WTC11 (cell line): ENCODE measurements at regions not wholly inside any gene's neighbourhood (a gene's known extent, or its start where the extent isn't known, plus 50 kb on each side); places are given as distances from the start of the nearest gene placed in this dataset.

Experiments used
- ATAC-seq: fragments of 200-7000 bp; cut with Tn5 transposase; 2 replicates; pipeline ENCODE4 v1.10.0; 2021; ENCODE audit warnings: mild to moderate bottlenecking, moderate library complexity
- CTCF ChIA-PET: fragments of 300-600 bp; sonication (Branson Sonifier 250); formaldehyde crosslinking; loops from one replicate; lab custom pipeline; 2021; ENCODE audit warnings: antibody characterized with exemption; lab: Charles Lee
- POLR2A ChIA-PET: fragments of 350-600 bp; sonication (Branson Sonifier 250); formaldehyde crosslinking; loops from one replicate; lab custom pipeline; 2021; ENCODE audit warnings: antibody characterized with exemption; lab: Charles Lee
- DNase-seq: peaks from one replicate; pipeline ENCODE4 v3.0.0; 2021; ENCODE audit warnings: low spot score
- H3K27ac Mint-ChIP-seq: 2 replicates; pipeline ENCODE4 v1.8.0; 2021; ENCODE audit warnings: mixed read lengths
- H3K27me3 Mint-ChIP-seq: 2 replicates; pipeline ENCODE4 v1.8.0; 2021; ENCODE audit warnings: low read depth, mild to moderate bottlenecking, moderate library complexity, mixed read lengths
- H3K36me3 Mint-ChIP-seq: 2 replicates; pipeline ENCODE4 v1.8.0; 2021; ENCODE audit warnings: mixed read lengths
- H3K4me1 Mint-ChIP-seq: 2 replicates; pipeline ENCODE4 v1.8.0; 2022; ENCODE audit warnings: mixed read lengths
- H3K4me3 Mint-ChIP-seq: 2 replicates; pipeline ENCODE4 v1.8.0; 2021; ENCODE audit warnings: mild to moderate bottlenecking, moderate library complexity, mixed read lengths
- H3K9me3 Mint-ChIP-seq: 2 replicates; pipeline ENCODE4 v1.8.0; 2021; ENCODE audit warnings: mixed read lengths
- CBFB ChIP-seq: sonication (generic); formaldehyde crosslinking; IDR thresholded peaks from 2 replicates; pipeline ENCODE4 v1.8.1; 2022; ENCODE audit warnings: mild to moderate bottlenecking, low read depth, missing genetic modification reagents
- CDX4 ChIP-seq: fragments of 250-450 bp; sonication (Bioruptor Pico); IDR thresholded peaks from 2 replicates; pipeline ENCODE4 v1.9.0; 2021; ENCODE audit warnings: moderate library complexity, mild to moderate bottlenecking, inconsistent platforms, borderline replicate concordance
- CREB1 ChIP-seq: sonication (generic); formaldehyde crosslinking; IDR thresholded peaks from 2 replicates; pipeline ENCODE4 v1.8.0; 2023; ENCODE audit warnings: mild to moderate bottlenecking, missing genetic modification reagents
- FOXJ3 ChIP-seq: sonication (generic); formaldehyde crosslinking; IDR thresholded peaks from 2 replicates; pipeline ENCODE4 v1.9.0; 2021; ENCODE audit warnings: missing genetic modification reagents, mild to moderate bottlenecking, borderline replicate concordance
- FOXK1 ChIP-seq: sonication (generic); formaldehyde crosslinking; IDR thresholded peaks from 2 replicates; pipeline ENCODE4 v1.8.0; 2022; ENCODE audit warnings: mild to moderate bottlenecking, moderate library complexity, missing genetic modification reagents
- GRHL2 ChIP-seq: fragments of 250-450 bp; sonication (Bioruptor Pico); IDR thresholded peaks from 2 replicates; pipeline ENCODE4 v1.8.0; 2022; ENCODE audit warnings: mild to moderate bottlenecking, moderate library complexity; ENCODE audit not compliant: insufficient replicate concordance, severe bottlenecking
- JUN ChIP-seq: sonication (generic); formaldehyde crosslinking; IDR thresholded peaks from 2 replicates; pipeline ENCODE4 v1.8.0; 2023; ENCODE audit warnings: mild to moderate bottlenecking, missing genetic modification reagents
- USF1 ChIP-seq: sonication (generic); formaldehyde crosslinking; IDR thresholded peaks from 2 replicates; pipeline ENCODE4 v1.8.0; 2022; ENCODE audit warnings: mild to moderate bottlenecking, missing genetic modification reagents
- ZNF219 ChIP-seq: sonication (generic); formaldehyde crosslinking; IDR thresholded peaks from 2 replicates; pipeline ENCODE4 v1.8.0; 2023; ENCODE audit warnings: missing genetic modification reagents, mild to moderate bottlenecking, borderline replicate concordance
- ZNF263 ChIP-seq: sonication (generic); formaldehyde crosslinking; IDR thresholded peaks from 2 replicates; pipeline ENCODE4 v1.8.1; 2022; ENCODE audit warnings: low read depth, mild to moderate bottlenecking, moderate library complexity, missing genetic modification reagents
- ZNF281 ChIP-seq: sonication (generic); formaldehyde crosslinking; IDR thresholded peaks from 2 replicates; pipeline ENCODE4 v1.8.0; 2023; ENCODE audit warnings: mild to moderate bottlenecking, missing genetic modification reagents
- ZNF416 ChIP-seq: fragments of 250-450 bp; sonication (Bioruptor Pico); IDR thresholded peaks from 2 replicates; pipeline ENCODE4 v1.9.0; 2021; ENCODE audit warnings: mild to moderate bottlenecking, inconsistent platforms
- TF ChIP-seq, protein P1 (sequence below): sonication (generic); formaldehyde crosslinking; conservative IDR thresholded peaks from 2 replicates; pipeline ENCODE4 v1.8.1; 2022; ENCODE audit warnings: mild to moderate bottlenecking, missing genetic modification reagents
- TF ChIP-seq, protein P2 (sequence below): sonication (generic); formaldehyde crosslinking; IDR thresholded peaks from 2 replicates; pipeline ENCODE4 v1.8.1; 2022; ENCODE audit warnings: missing genetic modification reagents, borderline replicate concordance
- TF ChIP-seq, protein P3 (sequence below): sonication (generic); formaldehyde crosslinking; IDR thresholded peaks from 2 replicates; pipeline ENCODE4 v1.8.1; 2022; ENCODE audit warnings: low read depth, missing genetic modification reagents, borderline replicate concordance
- TF ChIP-seq, protein P4 (sequence below): sonication (generic); formaldehyde crosslinking; IDR thresholded peaks from 2 replicates; pipeline ENCODE4 v1.8.0; 2023; ENCODE audit warnings: missing genetic modification reagents
- TF ChIP-seq, protein P5 (sequence below): fragments of 250-450 bp; sonication (Bioruptor Pico); IDR thresholded peaks from 2 replicates; pipeline ENCODE4 v2.1.2; 2022; ENCODE audit warnings: mild to moderate bottlenecking, moderate library complexity
- TF ChIP-seq, protein P6 (sequence below): fragments of 250-450 bp; sonication (Bioruptor Pico); IDR thresholded peaks from 2 replicates; pipeline ENCODE4 v1.9.0; 2021; ENCODE audit warnings: mild to moderate bottlenecking
- TF ChIP-seq, protein P7 (sequence below): sonication (generic); formaldehyde crosslinking; IDR thresholded peaks from 2 replicates; pipeline ENCODE4 v1.8.1; 2023; ENCODE audit warnings: mild to moderate bottlenecking, missing genetic modification reagents

- TF ChIP-seq CDX4 (CRISPR knock-in tag) (no peak), USF1 (no peak), ZNF219 (CRISPR knock-in tag) (no peak), CBFB (no peak)
- TF ChIP-seq, protein P1, sequence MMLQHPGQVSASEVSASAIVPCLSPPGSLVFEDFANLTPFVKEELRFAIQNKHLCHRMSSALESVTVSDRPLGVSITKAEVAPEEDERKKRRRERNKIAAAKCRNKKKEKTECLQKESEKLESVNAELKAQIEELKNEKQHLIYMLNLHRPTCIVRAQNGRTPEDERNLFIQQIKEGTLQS (CRISPR knock-in tag) = no peak
Observed at GRCh38 chr7:69269806-69270205, 328.5 kb upstream of the AUTS2 start (continued).

- Mint-ChIP-seq H3K9me3 (peaks cover 8% of the 10 kb centered on the region), H3K27me3 (peaks cover 56% of the 10 kb centered on the region), H3K36me3 (no peaks in the 10 kb centered on the region), H3K27ac (no peak overlapping the region), H3K4me1 (no peaks in the 10 kb centered on the region), H3K4me3 (no peak overlapping the region)
- CTCF ChIA-PET = interaction anchor here (0.6 kb wide), 1 partner anchor 1442 kb away, joined by 3 read pairs; no protein-coding TSS in a partner anchor
- ATAC-seq (no peak), DNase-seq (no peak)
- POLR2A ChIA-PET = no interaction called here
- TF ChIP-seq, protein P2, sequence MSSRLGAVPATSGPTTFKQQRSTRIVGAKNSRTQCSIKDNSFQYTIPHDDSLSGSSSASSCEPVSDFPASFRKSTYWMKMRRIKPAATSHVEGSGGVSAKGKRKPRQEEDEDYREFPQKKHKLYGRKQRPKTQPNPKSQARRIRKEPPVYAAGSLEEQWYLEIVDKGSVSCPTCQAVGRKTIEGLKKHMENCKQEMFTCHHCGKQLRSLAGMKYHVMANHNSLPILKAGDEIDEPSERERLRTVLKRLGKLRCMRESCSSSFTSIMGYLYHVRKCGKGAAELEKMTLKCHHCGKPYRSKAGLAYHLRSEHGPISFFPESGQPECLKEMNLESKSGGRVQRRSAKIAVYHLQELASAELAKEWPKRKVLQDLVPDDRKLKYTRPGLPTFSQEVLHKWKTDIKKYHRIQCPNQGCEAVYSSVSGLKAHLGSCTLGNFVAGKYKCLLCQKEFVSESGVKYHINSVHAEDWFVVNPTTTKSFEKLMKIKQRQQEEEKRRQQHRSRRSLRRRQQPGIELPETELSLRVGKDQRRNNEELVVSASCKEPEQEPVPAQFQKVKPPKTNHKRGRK = no peak
- no peak for TF ChIP-seq FOXJ3 (CRISPR knock-in tag)
- TF ChIP-seq CREB1 (CRISPR knock-in tag) = no peak
- TF ChIP-seq CDX4 (CRISPR knock-in tag) = no peak
- TF ChIP-seq ZNF263 = no peak
- TF ChIP-seq JUN (CRISPR knock-in tag) = no peak
- TF ChIP-seq, protein P3, sequence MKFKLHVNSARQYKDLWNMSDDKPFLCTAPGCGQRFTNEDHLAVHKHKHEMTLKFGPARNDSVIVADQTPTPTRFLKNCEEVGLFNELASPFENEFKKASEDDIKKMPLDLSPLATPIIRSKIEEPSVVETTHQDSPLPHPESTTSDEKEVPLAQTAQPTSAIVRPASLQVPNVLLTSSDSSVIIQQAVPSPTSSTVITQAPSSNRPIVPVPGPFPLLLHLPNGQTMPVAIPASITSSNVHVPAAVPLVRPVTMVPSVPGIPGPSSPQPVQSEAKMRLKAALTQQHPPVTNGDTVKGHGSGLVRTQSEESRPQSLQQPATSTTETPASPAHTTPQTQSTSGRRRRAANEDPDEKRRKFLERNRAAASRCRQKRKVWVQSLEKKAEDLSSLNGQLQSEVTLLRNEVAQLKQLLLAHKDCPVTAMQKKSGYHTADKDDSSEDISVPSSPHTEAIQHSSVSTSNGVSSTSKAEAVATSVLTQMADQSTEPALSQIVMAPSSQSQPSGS (CRISPR knock-in tag) = no peak
- no peak for TF ChIP-seq ZNF416 (CRISPR knock-in tag)
- no peak for TF ChIP-seq FOXK1 (CRISPR knock-in tag)
- TF ChIP-seq GRHL2 (CRISPR knock-in tag) = no peak
- TF ChIP-seq, protein P1 (CRISPR knock-in tag) = no peak
- TF ChIP-seq ZNF281 = no peak
- TF ChIP-seq, protein P4, sequence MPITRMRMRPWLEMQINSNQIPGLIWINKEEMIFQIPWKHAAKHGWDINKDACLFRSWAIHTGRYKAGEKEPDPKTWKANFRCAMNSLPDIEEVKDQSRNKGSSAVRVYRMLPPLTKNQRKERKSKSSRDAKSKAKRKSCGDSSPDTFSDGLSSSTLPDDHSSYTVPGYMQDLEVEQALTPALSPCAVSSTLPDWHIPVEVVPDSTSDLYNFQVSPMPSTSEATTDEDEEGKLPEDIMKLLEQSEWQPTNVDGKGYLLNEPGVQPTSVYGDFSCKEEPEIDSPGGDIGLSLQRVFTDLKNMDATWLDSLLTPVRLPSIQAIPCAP = no peak
- TF ChIP-seq, protein P5, sequence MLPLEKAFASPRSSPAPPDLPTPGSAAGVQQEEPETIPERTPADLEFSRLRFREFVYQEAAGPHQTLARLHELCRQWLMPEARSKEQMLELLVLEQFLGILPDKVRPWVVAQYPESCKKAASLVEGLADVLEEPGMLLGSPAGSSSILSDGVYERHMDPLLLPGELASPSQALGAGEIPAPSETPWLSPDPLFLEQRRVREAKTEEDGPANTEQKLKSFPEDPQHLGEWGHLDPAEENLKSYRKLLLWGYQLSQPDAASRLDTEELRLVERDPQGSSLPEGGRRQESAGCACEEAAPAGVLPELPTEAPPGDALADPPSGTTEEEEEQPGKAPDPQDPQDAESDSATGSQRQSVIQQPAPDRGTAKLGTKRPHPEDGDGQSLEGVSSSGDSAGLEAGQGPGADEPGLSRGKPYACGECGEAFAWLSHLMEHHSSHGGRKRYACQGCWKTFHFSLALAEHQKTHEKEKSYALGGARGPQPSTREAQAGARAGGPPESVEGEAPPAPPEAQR (CRISPR knock-in tag) = no peak
- TF ChIP-seq, protein P6, sequence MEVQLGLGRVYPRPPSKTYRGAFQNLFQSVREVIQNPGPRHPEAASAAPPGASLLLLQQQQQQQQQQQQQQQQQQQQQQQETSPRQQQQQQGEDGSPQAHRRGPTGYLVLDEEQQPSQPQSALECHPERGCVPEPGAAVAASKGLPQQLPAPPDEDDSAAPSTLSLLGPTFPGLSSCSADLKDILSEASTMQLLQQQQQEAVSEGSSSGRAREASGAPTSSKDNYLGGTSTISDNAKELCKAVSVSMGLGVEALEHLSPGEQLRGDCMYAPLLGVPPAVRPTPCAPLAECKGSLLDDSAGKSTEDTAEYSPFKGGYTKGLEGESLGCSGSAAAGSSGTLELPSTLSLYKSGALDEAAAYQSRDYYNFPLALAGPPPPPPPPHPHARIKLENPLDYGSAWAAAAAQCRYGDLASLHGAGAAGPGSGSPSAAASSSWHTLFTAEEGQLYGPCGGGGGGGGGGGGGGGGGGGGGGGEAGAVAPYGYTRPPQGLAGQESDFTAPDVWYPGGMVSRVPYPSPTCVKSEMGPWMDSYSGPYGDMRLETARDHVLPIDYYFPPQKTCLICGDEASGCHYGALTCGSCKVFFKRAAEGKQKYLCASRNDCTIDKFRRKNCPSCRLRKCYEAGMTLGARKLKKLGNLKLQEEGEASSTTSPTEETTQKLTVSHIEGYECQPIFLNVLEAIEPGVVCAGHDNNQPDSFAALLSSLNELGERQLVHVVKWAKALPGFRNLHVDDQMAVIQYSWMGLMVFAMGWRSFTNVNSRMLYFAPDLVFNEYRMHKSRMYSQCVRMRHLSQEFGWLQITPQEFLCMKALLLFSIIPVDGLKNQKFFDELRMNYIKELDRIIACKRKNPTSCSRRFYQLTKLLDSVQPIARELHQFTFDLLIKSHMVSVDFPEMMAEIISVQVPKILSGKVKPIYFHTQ (CRISPR knock-in tag) = no peak
- TF ChIP-seq, protein P7, sequence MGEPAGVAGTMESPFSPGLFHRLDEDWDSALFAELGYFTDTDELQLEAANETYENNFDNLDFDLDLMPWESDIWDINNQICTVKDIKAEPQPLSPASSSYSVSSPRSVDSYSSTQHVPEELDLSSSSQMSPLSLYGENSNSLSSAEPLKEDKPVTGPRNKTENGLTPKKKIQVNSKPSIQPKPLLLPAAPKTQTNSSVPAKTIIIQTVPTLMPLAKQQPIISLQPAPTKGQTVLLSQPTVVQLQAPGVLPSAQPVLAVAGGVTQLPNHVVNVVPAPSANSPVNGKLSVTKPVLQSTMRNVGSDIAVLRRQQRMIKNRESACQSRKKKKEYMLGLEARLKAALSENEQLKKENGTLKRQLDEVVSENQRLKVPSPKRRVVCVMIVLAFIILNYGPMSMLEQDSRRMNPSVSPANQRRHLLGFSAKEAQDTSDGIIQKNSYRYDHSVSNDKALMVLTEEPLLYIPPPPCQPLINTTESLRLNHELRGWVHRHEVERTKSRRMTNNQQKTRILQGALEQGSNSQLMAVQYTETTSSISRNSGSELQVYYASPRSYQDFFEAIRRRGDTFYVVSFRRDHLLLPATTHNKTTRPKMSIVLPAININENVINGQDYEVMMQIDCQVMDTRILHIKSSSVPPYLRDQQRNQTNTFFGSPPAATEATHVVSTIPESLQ (CRISPR knock-in tag) = no peak
Observed at GRCh38 chr7:69272101-69272500, 326.2 kb upstream of the AUTS2 start.
